Karpas-422 (cell line): ENCODE measurements at regions not wholly inside any gene's neighbourhood (a gene's known extent, or its start where the extent isn't known, plus 50 kb on each side); places are given as distances from the start of the nearest gene placed in this dataset.

ENCODE experiments used
- DNase-seq: peaks from one replicate; pipeline ENCODE4 v3.0.0-alpha.2; 2015
- H2AFZ ChIP-seq: fragments of 200-600 bp; sonication (generic); 2 replicates; pipeline ENCODE4 v1.6.1; 2014; ENCODE audit warnings: antibody characterized with exemption, low read length, mixed read lengths
- H3K27ac ChIP-seq: fragments of 200-600 bp; sonication (generic); 2 replicates; pipeline ENCODE4 v1.5.1; 2014; ENCODE audit warnings: mild to moderate bottlenecking, low read length, moderate library complexity
- H3K27me3 ChIP-seq: fragments of 200-600 bp; sonication (generic); 2 replicates; pipeline ENCODE4 v1.6.1; 2014; ENCODE audit warnings: low read length, mixed read lengths
- H3K36me3 ChIP-seq: fragments of 200-600 bp; sonication (generic); 2 replicates; pipeline ENCODE4 v1.6.1; 2014; ENCODE audit warnings: low read length, mixed read lengths; ENCODE audit not compliant: insufficient read depth
- H3K4me1 ChIP-seq: fragments of 200-600 bp; sonication (generic); 2 replicates; pipeline ENCODE4 v1.6.1; 2014; ENCODE audit warnings: mild to moderate bottlenecking, low read length, mixed read lengths
- H3K4me2 ChIP-seq: fragments of 200-600 bp; sonication (generic); 2 replicates; pipeline ENCODE4 v1.6.1; 2014; ENCODE audit warnings: low read length, low read depth, mild to moderate bottlenecking; ENCODE audit not compliant: poor library complexity, severe bottlenecking
- H3K4me3 ChIP-seq: fragments of 200-600 bp; sonication (generic); 2 replicates; pipeline ENCODE4 v1.5.1; 2014; ENCODE audit warnings: mild to moderate bottlenecking, antibody characterized with exemption, low read length, mixed read lengths
- H3K79me2 ChIP-seq: fragments of 200-600 bp; sonication (generic); 2 replicates; pipeline ENCODE4 v1.6.1; 2014; ENCODE audit warnings: mild to moderate bottlenecking, low read length, mixed read lengths
- H3K9ac ChIP-seq: fragments of 200-600 bp; sonication (generic); 2 replicates; pipeline ENCODE4 v1.6.0; 2014; ENCODE audit warnings: low read length
- H3K9me2 ChIP-seq: fragments of 200-600 bp; sonication (generic), shearing (Covaris generic); replicated peaks from 2 replicates; pipeline ENCODE4 v1.6.0; 2014; ENCODE audit warnings: mild to moderate bottlenecking, low read length, moderate library complexity; ENCODE audit not compliant: insufficient read depth
- H3K9me3 ChIP-seq: fragments of 300-700, 200-600 bp; sonication (generic); 2 replicates; pipeline ENCODE4 v1.6.1; 2014; ENCODE audit warnings: low read length, mixed read lengths
- H4K20me1 ChIP-seq: fragments of 200-600 bp; sonication (generic); 2 replicates; pipeline ENCODE4 v1.6.1; 2014; ENCODE audit warnings: mild to moderate bottlenecking, antibody characterized with exemption, low read length, low read depth; ENCODE audit not compliant: insufficient read depth

DNA sequence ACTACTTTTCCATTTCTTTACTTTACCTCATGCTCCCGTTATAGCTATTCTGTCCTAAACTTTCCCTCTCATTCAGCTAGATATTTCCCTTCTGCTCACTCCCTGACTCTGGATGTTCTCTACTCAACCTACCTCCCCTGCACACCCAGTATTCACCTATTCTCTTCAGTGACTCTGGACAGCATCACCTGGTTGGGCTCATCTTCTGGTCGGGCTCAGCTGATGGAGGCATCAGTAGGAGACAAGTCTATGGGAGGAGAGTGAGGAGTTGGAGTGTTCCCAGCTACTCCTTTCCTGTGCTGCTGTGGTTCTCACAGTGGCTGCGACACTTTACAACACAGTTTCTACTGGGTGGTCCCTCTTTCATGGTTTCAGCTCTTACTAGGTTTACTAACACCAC lies 493.9 kb downstream of the DMAC1 start:
- H3K9ac ChIP-seq = no peak overlapping the region
- no peaks in the 10 kb centered on the region for H3K9me2 ChIP-seq
- no peaks in the 10 kb centered on the region; the same call in 1 of the 2 replicates for H3K36me3 ChIP-seq
- H3K27me3 ChIP-seq = no peaks in the 10 kb centered on the region
- peaks cover 15% of the 10 kb centered on the region; the same call in 1 of the 2 replicates for H3K9me3 ChIP-seq
- no peak overlapping the region for H3K27ac ChIP-seq
- no peaks in the 10 kb centered on the region for H3K79me2 ChIP-seq
- H2AFZ ChIP-seq = no peak overlapping the region
- no peaks in the 10 kb centered on the region for H4K20me1 ChIP-seq
- no peak overlapping the region for H3K4me3 ChIP-seq
- no peak overlapping the region for H3K4me2 ChIP-seq
- no peak for DNase-seq
- H3K4me1 ChIP-seq = no peaks in the 10 kb centered on the region

DNA sequence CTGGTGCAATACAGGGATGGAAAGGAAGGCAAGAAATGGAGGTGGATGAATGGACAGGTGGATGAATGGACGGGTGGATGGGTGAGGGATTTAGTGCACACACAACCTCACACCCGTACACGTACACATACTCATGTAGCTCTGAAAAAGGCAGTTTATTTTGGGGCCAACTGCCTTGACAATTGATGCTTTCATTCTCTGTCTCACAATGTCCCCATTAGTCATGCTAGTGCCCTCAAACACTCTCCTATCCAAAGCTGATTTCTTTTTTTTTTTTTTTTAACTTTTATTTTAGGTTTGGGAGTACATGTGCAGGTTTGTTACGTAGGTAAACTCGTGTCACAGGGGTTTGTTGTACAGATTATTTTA lies 495.0 kb downstream of the DMAC1 start:
- Histone ChIP-seq H3K9me3 (peaks cover 5% of the 10 kb centered on the region; the same call in 1 of the 2 replicates), H3K27me3 (no peaks in the 10 kb centered on the region), H3K4me2 (no peak overlapping the region), H2AFZ (no peak overlapping the region), H4K20me1 (no peaks in the 10 kb centered on the region), H3K4me1 (no peaks in the 10 kb centered on the region), H3K9me2 (no peaks in the 10 kb centered on the region), H3K9ac (no peak overlapping the region), H3K79me2 (no peaks in the 10 kb centered on the region), H3K4me3 (no peak overlapping the region), H3K36me3 (no peaks in the 10 kb centered on the region), H3K27ac (no peak overlapping the region)
- DNase-seq = no peak

DNA sequence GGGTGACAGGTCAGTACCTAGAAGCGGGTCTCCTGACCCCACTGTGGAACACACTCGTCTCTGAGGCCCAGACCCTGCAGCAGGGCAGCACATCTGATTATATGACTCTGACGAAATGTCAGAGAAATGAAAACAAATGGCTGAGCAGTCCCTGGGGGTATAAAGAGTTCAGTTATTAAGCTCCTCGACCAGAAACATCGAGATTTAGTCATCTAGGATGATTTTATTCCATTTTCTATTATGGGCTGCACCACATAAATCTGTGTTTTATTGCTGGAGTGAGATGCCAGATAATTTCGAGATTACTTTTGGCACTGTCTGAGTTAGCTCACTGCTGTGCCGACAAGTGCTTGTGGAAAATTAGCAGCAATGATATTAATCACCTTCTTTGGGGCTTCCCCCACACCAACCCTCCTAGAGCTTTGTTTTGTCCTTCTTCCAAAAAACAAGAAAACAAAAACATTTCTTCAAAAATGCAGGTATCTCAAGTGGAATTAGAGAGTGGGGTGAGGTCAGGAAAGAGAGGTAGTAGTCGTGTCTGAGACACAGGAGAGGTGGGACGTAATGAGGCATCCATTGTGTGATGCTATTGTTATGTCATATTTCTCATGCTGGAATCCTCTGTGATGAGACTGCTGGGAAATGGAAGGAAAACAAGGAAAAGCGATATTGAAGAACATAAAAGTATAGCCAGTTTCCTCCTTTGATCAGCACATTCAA lies 495.5 kb downstream of the DMAC1 start:
- H3K27ac ChIP-seq = no peak overlapping the region
- no peaks in the 10 kb centered on the region for H3K36me3 ChIP-seq
- H3K4me2 ChIP-seq = no peak overlapping the region
- H3K4me1 ChIP-seq = no peaks in the 10 kb centered on the region
- H2AFZ ChIP-seq = no peak overlapping the region
- no peak for DNase-seq
- H3K9ac ChIP-seq = no peak overlapping the region
- no peaks in the 10 kb centered on the region for H3K79me2 ChIP-seq
- H3K9me2 ChIP-seq = no peaks in the 10 kb centered on the region
- H4K20me1 ChIP-seq = no peaks in the 10 kb centered on the region
- no peaks in the 10 kb centered on the region for H3K27me3 ChIP-seq
- H3K9me3 ChIP-seq = peaks cover 4% of the 10 kb centered on the region; the same call in 1 of the 2 replicates
- H3K4me3 ChIP-seq = no peak overlapping the region

DNA sequence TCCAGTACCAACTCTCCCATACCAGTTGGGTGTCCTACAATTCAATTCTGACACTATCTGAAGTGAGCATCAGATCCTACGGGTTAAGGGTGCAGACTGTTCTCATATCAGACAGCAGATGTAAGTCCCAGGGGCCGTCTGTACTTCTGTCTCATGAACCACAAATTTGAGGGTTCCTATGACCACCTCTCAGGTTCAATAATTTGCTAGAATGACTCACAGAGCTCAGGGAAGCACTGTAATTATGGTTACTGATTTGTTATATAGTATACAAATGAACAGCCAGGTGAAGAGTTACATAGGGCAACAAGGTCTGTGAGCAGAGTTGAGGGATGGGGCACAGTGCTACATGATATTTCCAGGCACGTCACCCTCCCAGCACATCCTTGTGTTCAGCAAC lies 499.1 kb downstream of the DMAC1 start:
- no peaks in the 10 kb centered on the region for H3K9me3 ChIP-seq
- no peaks in the 10 kb centered on the region for H3K9me2 ChIP-seq
- H3K27me3 ChIP-seq = no peaks in the 10 kb centered on the region
- H3K4me2 ChIP-seq = no peak overlapping the region
- no peak overlapping the region for H3K9ac ChIP-seq
- H3K27ac ChIP-seq = no peak overlapping the region
- no peaks in the 10 kb centered on the region for H3K79me2 ChIP-seq
- no peaks in the 10 kb centered on the region for H3K36me3 ChIP-seq
- H3K4me3 ChIP-seq = no peak overlapping the region
- DNase-seq = no peak
- no peaks in the 10 kb centered on the region for H3K4me1 ChIP-seq
- H4K20me1 ChIP-seq = no peaks in the 10 kb centered on the region
- H2AFZ ChIP-seq = no peak overlapping the region

DNA sequence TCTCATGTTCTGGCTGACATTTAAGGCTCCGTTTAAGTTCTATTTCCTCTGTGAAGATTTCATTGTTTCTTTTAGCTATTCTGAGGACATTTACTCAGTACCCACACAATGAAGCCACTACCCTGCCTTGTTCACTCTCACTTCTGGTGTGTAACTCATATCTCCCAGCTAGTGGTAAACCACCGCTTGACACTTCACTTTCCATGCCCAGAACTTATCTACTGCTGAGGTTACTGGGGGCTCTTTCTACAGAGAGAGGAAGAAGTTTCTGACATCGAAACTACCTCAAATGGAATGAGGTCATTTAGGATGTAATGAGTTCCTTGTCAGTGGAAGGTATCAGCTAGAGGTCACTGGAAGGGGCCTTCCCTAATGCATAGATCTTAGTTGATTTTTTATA lies 501.5 kb downstream of the DMAC1 start:
- no peaks in the 10 kb centered on the region for H3K9me3 ChIP-seq
- no peak overlapping the region for H3K9ac ChIP-seq
- no peak overlapping the region for H2AFZ ChIP-seq
- H3K36me3 ChIP-seq = no peaks in the 10 kb centered on the region
- no peak overlapping the region for H3K27ac ChIP-seq
- H3K4me1 ChIP-seq = no peaks in the 10 kb centered on the region
- no peak for DNase-seq
- no peaks in the 10 kb centered on the region for H4K20me1 ChIP-seq
- no peaks in the 10 kb centered on the region for H3K79me2 ChIP-seq
- H3K27me3 ChIP-seq = no peaks in the 10 kb centered on the region
- no peak overlapping the region for H3K4me2 ChIP-seq
- no peaks in the 10 kb centered on the region for H3K9me2 ChIP-seq
- no peak overlapping the region for H3K4me3 ChIP-seq

DNA sequence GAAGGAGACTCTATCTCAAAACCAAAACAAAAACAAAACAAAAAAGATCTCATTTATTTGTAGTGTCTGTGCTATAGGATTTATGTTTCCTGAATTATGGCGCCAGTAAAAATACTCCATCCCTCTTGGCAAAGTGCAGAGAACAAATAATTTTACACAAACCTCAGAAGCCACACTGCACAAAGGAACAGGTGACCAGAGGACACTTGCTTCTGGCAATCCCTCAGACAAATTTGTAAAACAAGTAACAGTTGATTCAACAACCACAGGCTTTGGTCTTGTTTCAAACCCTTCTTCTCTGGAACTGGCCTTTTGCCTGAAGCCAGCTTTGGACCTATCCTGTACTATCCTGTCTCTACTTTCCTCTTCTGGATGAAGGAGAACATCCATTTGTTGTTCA lies 502.1 kb downstream of the DMAC1 start:
- Histone ChIP-seq H3K36me3 (no peaks in the 10 kb centered on the region), H3K9me2 (no peaks in the 10 kb centered on the region), H3K4me1 (no peaks in the 10 kb centered on the region), H3K79me2 (no peaks in the 10 kb centered on the region), H2AFZ (no peak overlapping the region), H3K9me3 (no peaks in the 10 kb centered on the region), H3K27ac (no peak overlapping the region), H4K20me1 (no peaks in the 10 kb centered on the region), H3K4me2 (no peak overlapping the region), H3K4me3 (no peak overlapping the region), H3K27me3 (no peaks in the 10 kb centered on the region), H3K9ac (no peak overlapping the region)
- DNase-seq = no peak

DNA sequence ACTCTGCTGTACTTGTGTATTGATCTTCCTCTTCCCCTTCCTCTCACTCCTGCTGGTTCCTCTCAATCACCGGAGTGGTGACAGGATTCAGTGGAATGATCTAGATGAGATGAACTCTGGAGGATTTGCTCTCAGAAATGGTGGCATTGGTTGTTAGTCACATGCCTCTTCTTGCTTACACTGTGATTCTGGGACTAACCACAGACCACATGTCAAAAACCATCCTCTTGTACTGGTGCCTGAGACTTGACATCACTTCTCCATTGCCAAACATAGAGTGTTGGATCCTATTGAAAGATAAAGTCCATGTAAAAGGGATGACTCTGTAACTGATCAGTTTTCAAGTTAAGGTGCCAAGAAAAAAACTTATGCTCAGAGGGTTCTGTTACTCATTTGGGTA lies 506.5 kb downstream of the DMAC1 start:
- Histone ChIP-seq H3K4me2 (no peak overlapping the region), H3K36me3 (no peaks in the 10 kb centered on the region), H3K9ac (no peak overlapping the region), H3K79me2 (no peaks in the 10 kb centered on the region), H2AFZ (no peak overlapping the region), H3K27ac (no peak overlapping the region), H3K4me1 (no peaks in the 10 kb centered on the region), H3K9me2 (no peaks in the 10 kb centered on the region), H3K27me3 (no peaks in the 10 kb centered on the region), H3K9me3 (no peaks in the 10 kb centered on the region), H4K20me1 (no peaks in the 10 kb centered on the region), H3K4me3 (no peak overlapping the region)
- no peak for DNase-seq

DNA sequence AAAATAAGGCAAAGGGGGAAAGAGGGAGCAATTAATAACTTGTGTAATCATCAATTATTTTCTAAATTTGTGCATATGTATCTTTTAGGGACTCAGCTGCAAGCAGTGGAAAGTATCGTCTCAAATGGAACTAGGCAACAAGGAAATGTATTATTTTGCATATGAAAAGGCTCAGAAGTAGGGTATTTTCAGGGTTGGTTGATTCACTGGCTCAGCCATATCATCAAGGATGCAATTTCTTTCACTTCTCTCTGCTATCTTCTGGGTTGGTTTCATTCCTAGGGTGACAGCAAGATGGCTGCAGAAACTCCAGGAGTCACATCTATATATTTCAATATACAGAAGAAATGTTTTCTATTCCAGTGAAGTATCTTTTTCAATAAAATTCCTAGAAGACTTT lies 509.8 kb downstream of the DMAC1 start:
- DNase-seq = no peak
- Histone ChIP-seq H3K9me2 (no peaks in the 10 kb centered on the region), H3K4me1 (no peaks in the 10 kb centered on the region)

More for the DNA sequence above, 509.8 kb downstream of the DMAC1 start:
- Histone ChIP-seq H3K27me3 (no peaks in the 10 kb centered on the region), H3K79me2 (no peaks in the 10 kb centered on the region), H3K36me3 (no peaks in the 10 kb centered on the region), H3K4me3 (no peak overlapping the region), H3K9me3 (no peaks in the 10 kb centered on the region), H3K4me2 (no peak overlapping the region), H3K9ac (no peak overlapping the region), H4K20me1 (no peaks in the 10 kb centered on the region), H2AFZ (no peak overlapping the region), H3K27ac (no peak overlapping the region)
